OCI-LY1 (cell line): ENCODE measurements at regions not wholly inside any gene's neighbourhood (a gene's known extent, or its start where the extent isn't known, plus 50 kb on each side); places are given as distances from the start of the nearest gene placed in this dataset.

Experiments
- H2AFZ ChIP-seq: fragments of 200-600 bp; sonication (generic), shearing (Covaris generic); 2 replicates; pipeline ENCODE4 v1.6.0; 2014; ENCODE audit warnings: antibody characterized with exemption, mild to moderate bottlenecking, low read length
- H3F3A ChIP-seq: fragments of 200-600 bp; sonication (generic), shearing (Covaris generic); 2 replicates; pipeline ENCODE4 v1.6.0; 2014; ENCODE audit warnings: mild to moderate bottlenecking, antibody characterized with exemption, low read length, moderate library complexity; ENCODE audit not compliant: insufficient read depth
- H3K27ac ChIP-seq: fragments of 200-600 bp; sonication (generic); 2 replicates; pipeline ENCODE4 v1.5.1; 2014; ENCODE audit warnings: low read length, mixed run types, mild to moderate bottlenecking, low read depth; ENCODE audit not compliant: poor library complexity, severe bottlenecking
- H3K27me3 ChIP-seq: fragments of 200-600 bp; sonication (generic); 2 replicates; pipeline ENCODE4 v1.6.0; 2014; ENCODE audit warnings: antibody characterized with exemption, mild to moderate bottlenecking, low read length, moderate library complexity; ENCODE audit not compliant: insufficient read depth
- H3K36me3 ChIP-seq: fragments of 200-600 bp; sonication (generic); 2 replicates; pipeline ENCODE4 v1.6.1; 2014; ENCODE audit warnings: mild to moderate bottlenecking, antibody characterized with exemption, low read length, moderate library complexity, mixed read lengths; ENCODE audit not compliant: insufficient read depth
- H3K4me1 ChIP-seq: fragments of 200-600 bp; sonication (generic); 2 replicates; pipeline ENCODE4 v1.5.1; 2014; ENCODE audit warnings: mild to moderate bottlenecking, low read length, moderate library complexity; ENCODE audit not compliant: insufficient read depth, severe bottlenecking
- H3K4me2 ChIP-seq: fragments of 200-600 bp; sonication (generic), shearing (Covaris generic); 2 replicates; pipeline ENCODE4 v1.6.1; 2014; ENCODE audit warnings: low read length
- H3K4me3 ChIP-seq: fragments of 200-600 bp; sonication (generic); 2 replicates; pipeline ENCODE4 v1.5.1; 2014; ENCODE audit warnings: low read length, low read depth, mild to moderate bottlenecking, mixed read lengths; ENCODE audit not compliant: poor library complexity, severe bottlenecking
- H3K79me2 ChIP-seq: fragments of 200-600 bp; shearing (Covaris generic); 2 replicates; pipeline ENCODE4 v1.6.1; 2016; ENCODE audit warnings: mixed run types, low read length, mixed read lengths; ENCODE audit not compliant: insufficient read depth
- H3K9ac ChIP-seq: fragments of 200-600 bp; sonication (generic), shearing (Covaris generic); 2 replicates; pipeline ENCODE4 v1.6.1; 2014; ENCODE audit warnings: mild to moderate bottlenecking, low read length, mixed read lengths
- H3K9me2 ChIP-seq: fragments of 200-600 bp; sonication (generic), shearing (Covaris generic); 2 replicates; pipeline ENCODE4 v1.6.1; 2014; ENCODE audit warnings: low read depth, mild to moderate bottlenecking, low read length, mixed read lengths
- H3K9me3 ChIP-seq: fragments of 200-600 bp; shearing (Covaris generic); 2 replicates; pipeline ENCODE4 v1.6.1; 2014; ENCODE audit warnings: low read length, mixed read lengths
- H4K20me1 ChIP-seq: fragments of 200-600 bp; sonication (generic), shearing (Covaris generic); 2 replicates; pipeline ENCODE4 v1.6.0; 2016; ENCODE audit warnings: mild to moderate bottlenecking, low read length; ENCODE audit not compliant: insufficient read depth
- EZH2 ChIP-seq: fragments of 200-600 bp; sonication (generic), shearing (Covaris generic); IDR thresholded peaks from 2 replicates; pipeline ENCODE4 v1.8.0; 2017; ENCODE audit warnings: borderline replicate concordance, mixed run types, mild to moderate bottlenecking, antibody characterized with exemption, low read length, moderate library complexity, mixed read lengths
- TF ChIP-seq, protein P1 (sequence below): fragments of 200-600 bp; sonication (generic), shearing (Covaris generic); IDR thresholded peaks from 2 replicates; pipeline ENCODE4 v1.5.1; 2017; ENCODE audit warnings: mild to moderate bottlenecking, antibody characterized with exemption, low read length, moderate library complexity, mixed read lengths

DNA sequence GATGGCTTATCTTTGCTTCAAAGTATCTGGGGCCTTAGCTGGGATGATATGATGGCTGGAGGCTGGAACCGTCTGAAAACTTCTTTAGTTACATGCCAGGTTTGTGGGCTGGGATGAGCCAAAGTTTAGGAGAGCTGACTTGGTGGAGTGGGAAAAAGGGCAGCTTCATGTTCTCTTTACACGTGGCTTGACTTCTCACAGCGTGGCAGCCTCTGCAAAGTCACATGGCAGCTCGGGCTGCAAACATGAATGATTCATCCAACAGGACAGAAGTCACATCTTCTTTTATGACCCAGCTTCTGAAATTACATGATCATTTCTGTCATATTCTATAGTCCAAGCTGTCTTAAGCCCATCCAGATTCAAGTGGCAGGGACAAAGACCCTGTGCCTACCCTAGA lies 176.0 kb downstream of the OLFM4 start:
- Histone ChIP-seq H3K9me3 (no peaks in the 10 kb centered on the region), H4K20me1 (no peaks in the 10 kb centered on the region), H3K9me2 (no peaks in the 10 kb centered on the region), H3F3A (no peaks in the 10 kb centered on the region), H2AFZ (no peak overlapping the region), H3K27me3 (no peaks in the 10 kb centered on the region), H3K27ac (no peak overlapping the region), H3K9ac (no peak overlapping the region), H3K36me3 (no peaks in the 10 kb centered on the region), H3K4me2 (no peak overlapping the region), H3K4me3 (no peak overlapping the region), H3K79me2 (no peaks in the 10 kb centered on the region), H3K4me1 (no peaks in the 10 kb centered on the region)
- TF ChIP-seq EZH2, result no peak
- TF ChIP-seq, protein P1, sequence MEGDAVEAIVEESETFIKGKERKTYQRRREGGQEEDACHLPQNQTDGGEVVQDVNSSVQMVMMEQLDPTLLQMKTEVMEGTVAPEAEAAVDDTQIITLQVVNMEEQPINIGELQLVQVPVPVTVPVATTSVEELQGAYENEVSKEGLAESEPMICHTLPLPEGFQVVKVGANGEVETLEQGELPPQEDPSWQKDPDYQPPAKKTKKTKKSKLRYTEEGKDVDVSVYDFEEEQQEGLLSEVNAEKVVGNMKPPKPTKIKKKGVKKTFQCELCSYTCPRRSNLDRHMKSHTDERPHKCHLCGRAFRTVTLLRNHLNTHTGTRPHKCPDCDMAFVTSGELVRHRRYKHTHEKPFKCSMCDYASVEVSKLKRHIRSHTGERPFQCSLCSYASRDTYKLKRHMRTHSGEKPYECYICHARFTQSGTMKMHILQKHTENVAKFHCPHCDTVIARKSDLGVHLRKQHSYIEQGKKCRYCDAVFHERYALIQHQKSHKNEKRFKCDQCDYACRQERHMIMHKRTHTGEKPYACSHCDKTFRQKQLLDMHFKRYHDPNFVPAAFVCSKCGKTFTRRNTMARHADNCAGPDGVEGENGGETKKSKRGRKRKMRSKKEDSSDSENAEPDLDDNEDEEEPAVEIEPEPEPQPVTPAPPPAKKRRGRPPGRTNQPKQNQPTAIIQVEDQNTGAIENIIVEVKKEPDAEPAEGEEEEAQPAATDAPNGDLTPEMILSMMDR, result no peak

DNA sequence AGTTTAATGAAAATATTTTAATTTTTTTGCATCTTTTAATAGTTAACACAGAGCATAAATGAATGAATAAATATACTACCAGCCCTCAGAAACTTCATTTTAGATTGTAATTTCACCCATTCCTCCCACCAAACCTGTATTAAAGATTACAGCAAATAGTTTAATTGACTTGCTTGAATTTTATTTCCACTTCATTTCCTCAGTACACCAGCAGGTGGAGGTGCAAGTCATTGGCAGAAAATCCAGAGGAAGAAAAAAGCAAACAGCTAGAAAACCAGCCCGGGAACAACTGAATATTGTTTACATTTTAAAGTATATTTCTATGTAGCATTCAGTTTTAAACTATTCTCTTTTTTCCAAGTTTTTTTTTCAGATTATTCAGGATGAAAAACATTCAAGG lies 177.8 kb downstream of the OLFM4 start:
- TF ChIP-seq, protein P1, result peak; percentile 44
- no peak for TF ChIP-seq EZH2
- no peaks in the 10 kb centered on the region for H3K9me2 ChIP-seq
- no peak overlapping the region for H3K4me2 ChIP-seq
- H3K27ac ChIP-seq, result no peak overlapping the region
- no peaks in the 10 kb centered on the region for H3K79me2 ChIP-seq
- no peak overlapping the region for H3K9ac ChIP-seq
- no peak overlapping the region for H3K4me3 ChIP-seq
- no peaks in the 10 kb centered on the region for H3K27me3 ChIP-seq
- no peaks in the 10 kb centered on the region for H3K4me1 ChIP-seq
- H3F3A ChIP-seq, result no peaks in the 10 kb centered on the region
- no peaks in the 10 kb centered on the region for H4K20me1 ChIP-seq
- no peaks in the 10 kb centered on the region for H3K9me3 ChIP-seq
- no peak overlapping the region for H2AFZ ChIP-seq
- no peaks in the 10 kb centered on the region for H3K36me3 ChIP-seq

DNA sequence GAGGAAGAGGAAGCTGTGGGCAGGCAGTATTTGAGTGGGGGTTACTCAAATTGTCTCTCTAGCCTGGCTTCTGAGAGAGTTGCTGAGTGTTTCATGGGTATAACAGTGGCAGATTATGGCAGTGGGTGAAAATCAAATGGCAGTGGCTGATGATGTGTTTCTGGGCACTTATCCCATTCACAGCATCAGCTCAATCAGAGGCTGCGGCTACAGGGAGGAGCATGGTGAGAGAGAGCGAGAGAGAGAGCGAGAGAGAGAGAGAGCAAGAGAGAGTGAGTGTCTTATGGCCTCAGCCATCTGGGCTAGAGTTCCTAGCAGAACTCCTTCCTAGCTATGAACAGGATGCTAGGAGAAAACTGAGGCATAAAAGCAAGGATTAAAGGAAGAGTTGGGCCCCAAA lies 178.9 kb downstream of the OLFM4 start:
- no peaks in the 10 kb centered on the region for H3K4me1 ChIP-seq
- H3K27ac ChIP-seq, result no peak overlapping the region
- no peak overlapping the region for H3K4me2 ChIP-seq
- H3F3A ChIP-seq, result no peaks in the 10 kb centered on the region
- no peaks in the 10 kb centered on the region for H3K9me2 ChIP-seq
- no peaks in the 10 kb centered on the region for H3K27me3 ChIP-seq
- TF ChIP-seq, protein P1, result no peak
- no peak for TF ChIP-seq EZH2
- no peak overlapping the region for H2AFZ ChIP-seq
- no peaks in the 10 kb centered on the region for H3K36me3 ChIP-seq
- H4K20me1 ChIP-seq, result no peaks in the 10 kb centered on the region
- no peak overlapping the region for H3K4me3 ChIP-seq
- no peaks in the 10 kb centered on the region for H3K79me2 ChIP-seq
- H3K9ac ChIP-seq, result no peak overlapping the region
- no peaks in the 10 kb centered on the region for H3K9me3 ChIP-seq
